K562 (cell line): ENCODE measurements at regions not wholly inside any gene's neighbourhood (a gene's known extent, or its start where the extent isn't known, plus 50 kb on each side); places are given as distances from the start of the nearest gene placed in this dataset.

ENCODE experiments used
- CCAR2 ChIP-seq: fragments of 200-400 bp; formaldehyde crosslinking; IDR thresholded peaks from 2 replicates; pipeline ENCODE4 v1.6.1; 2017; ENCODE audit warnings: mild to moderate bottlenecking, low read depth, low read length
- ERF ChIP-seq: fragments of 450-650 bp; formaldehyde crosslinking; IDR thresholded peaks from 2 replicates; pipeline ENCODE4 v1.4.0; 2020; ENCODE audit warnings: mild to moderate bottlenecking, mixed read lengths
- HES1 ChIP-seq: fragments of 450-650 bp; IDR thresholded peaks from 2 replicates; pipeline ENCODE4 v1.6.1; 2016; ENCODE audit warnings: low read depth, mild to moderate bottlenecking, moderate library complexity
- IRF2 ChIP-seq: sonication (generic); formaldehyde crosslinking; IDR thresholded peaks from 2 replicates; pipeline ENCODE4 v1.8.1; 2022; ENCODE audit warnings: mild to moderate bottlenecking, missing genetic modification reagents
- MLLT1 ChIP-seq, 2 experiments: fragments of 450-650 bp; IDR thresholded peaks; 2 replicates each; pipeline ENCODE4 v1.6.1; 2016
- NR2C2 ChIP-seq, 2 experiments: fragments of 200-800 bp in 1 of 2; sonication (Bioruptor generic) in 1 of 2; sonication (generic) in 1 of 2; formaldehyde crosslinking in 1 of 2; IDR thresholded peaks; 2 replicates each; pipeline versions ENCODE4 v1.6.1 to v1.8.0; 2016 to 2022; ENCODE audit warnings: mild to moderate bottlenecking in 1 of 2, missing compliant biosample characterization in 1 of 2, missing genetic modification characterization in 1 of 2, missing genetic modification reagents in 1 of 2
- POLR2A ChIP-seq: fragments of 450-650 bp; conservative IDR thresholded peaks from 2 replicates; pipeline ENCODE4 v1.6.1; 2016
- POLR2AphosphoS2 ChIP-seq: IDR thresholded peaks from 2 replicates; pipeline ENCODE4 v1.6.1; 2012; ENCODE audit warnings: low read length, improper control_type of control experiment
- RAD21 ChIP-seq, 2 experiments: fragments of 250-450 bp in 1 of 2; fragments of 450-650 bp in 1 of 2; sonication (Bioruptor Pico) in 1 of 2; formaldehyde crosslinking in 1 of 2; IDR thresholded peaks in 1 of 2; conservative IDR thresholded peaks in 1 of 2; 2 replicates each; pipeline versions ENCODE4 v1.4.0 to v1.8.0; 2020 to 2022; ENCODE audit warnings: mild to moderate bottlenecking in 2 of 2, moderate library complexity in 1 of 2
- RBM39 ChIP-seq: fragments of 200-400 bp; formaldehyde crosslinking; optimal IDR thresholded peaks from 2 replicates; pipeline ENCODE3; 2018; ENCODE audit warnings: low read depth, low read length
- TF ChIP-seq, protein P1 (sequence below): fragments of 450-650 bp; IDR thresholded peaks from 2 replicates; pipeline ENCODE4 v1.6.1; 2018; ENCODE audit not compliant: partially characterized antibody
- TF ChIP-seq, protein P2 (sequence below), 2 experiments: fragments of 450-650 bp; formaldehyde crosslinking in 1 of 2; IDR thresholded peaks; 2 replicates each; pipeline versions ENCODE4 v1.4.0 to v1.6.1; 2014 to 2020; ENCODE audit warnings: mild to moderate bottlenecking in 2 of 2, borderline replicate concordance in 1 of 2, low read depth in 1 of 2

DNA sequence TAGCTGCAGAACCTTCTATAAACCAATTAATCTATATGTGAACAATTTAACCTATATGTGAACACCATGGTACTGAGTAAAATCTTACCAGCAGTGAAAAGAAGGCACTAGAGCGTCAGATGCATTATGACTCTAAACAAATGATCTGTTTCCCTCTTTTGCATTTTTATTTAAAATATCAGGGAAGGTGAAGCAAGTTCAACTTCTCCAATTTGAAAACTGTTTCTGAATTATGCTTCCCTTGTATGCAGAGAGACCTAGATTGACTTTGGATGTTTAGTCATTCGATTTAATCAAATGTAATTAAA, 80.9 kb downstream of the DAD1 start:
- no peak for TF ChIP-seq ERF (CRISPR knock-in tag)
- no peak for TF ChIP-seq RAD21 (CRISPR knock-in tag; conservative IDR thresholded peaks at IDR 0.05 in 1 of 2, IDR thresholded peaks at IDR 0.05 in 1 of 2)
- TF ChIP-seq IRF2 (CRISPR knock-in tag): no peak
- no peak for TF ChIP-seq POLR2A
- no peak for TF ChIP-seq POLR2AphosphoS2
- no peak for TF ChIP-seq HES1
- no peak for TF ChIP-seq NR2C2 (CRISPR knock-in tag; IDR thresholded peaks at IDR 0.05)
- TF ChIP-seq NR2C2 (tag; IDR thresholded peaks at IDR 0.05): no peak
- no peak for TF ChIP-seq CCAR2
- no peak for TF ChIP-seq RBM39
- TF ChIP-seq, protein P1, sequence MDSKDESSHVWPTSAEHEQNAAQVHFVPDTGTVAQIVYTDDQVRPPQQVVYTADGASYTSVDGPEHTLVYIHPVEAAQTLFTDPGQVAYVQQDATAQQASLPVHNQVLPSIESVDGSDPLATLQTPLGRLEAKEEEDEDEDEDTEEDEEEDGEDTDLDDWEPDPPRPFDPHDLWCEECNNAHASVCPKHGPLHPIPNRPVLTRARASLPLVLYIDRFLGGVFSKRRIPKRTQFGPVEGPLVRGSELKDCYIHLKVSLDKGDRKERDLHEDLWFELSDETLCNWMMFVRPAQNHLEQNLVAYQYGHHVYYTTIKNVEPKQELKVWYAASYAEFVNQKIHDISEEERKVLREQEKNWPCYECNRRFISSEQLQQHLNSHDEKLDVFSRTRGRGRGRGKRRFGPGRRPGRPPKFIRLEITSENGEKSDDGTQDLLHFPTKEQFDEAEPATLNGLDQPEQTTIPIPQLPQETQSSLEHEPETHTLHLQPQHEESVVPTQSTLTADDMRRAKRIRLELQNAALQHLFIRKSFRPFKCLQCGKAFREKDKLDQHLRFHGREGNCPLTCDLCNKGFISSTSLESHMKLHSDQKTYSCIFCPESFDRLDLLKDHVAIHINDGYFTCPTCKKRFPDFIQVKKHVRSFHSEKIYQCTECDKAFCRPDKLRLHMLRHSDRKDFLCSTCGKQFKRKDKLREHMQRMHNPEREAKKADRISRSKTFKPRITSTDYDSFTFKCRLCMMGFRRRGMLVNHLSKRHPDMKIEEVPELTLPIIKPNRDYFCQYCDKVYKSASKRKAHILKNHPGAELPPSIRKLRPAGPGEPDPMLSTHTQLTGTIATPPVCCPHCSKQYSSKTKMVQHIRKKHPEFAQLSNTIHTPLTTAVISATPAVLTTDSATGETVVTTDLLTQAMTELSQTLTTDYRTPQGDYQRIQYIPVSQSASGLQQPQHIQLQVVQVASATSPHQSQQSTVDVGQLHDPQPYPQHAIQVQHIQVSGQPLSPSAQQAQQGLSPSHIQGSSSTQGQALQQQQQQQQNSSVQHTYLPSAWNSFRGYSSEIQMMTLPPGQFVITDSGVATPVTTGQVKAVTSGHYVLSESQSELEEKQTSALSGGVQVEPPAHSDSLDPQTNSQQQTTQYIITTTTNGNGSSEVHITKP: no peak
- TF ChIP-seq, protein P2, sequence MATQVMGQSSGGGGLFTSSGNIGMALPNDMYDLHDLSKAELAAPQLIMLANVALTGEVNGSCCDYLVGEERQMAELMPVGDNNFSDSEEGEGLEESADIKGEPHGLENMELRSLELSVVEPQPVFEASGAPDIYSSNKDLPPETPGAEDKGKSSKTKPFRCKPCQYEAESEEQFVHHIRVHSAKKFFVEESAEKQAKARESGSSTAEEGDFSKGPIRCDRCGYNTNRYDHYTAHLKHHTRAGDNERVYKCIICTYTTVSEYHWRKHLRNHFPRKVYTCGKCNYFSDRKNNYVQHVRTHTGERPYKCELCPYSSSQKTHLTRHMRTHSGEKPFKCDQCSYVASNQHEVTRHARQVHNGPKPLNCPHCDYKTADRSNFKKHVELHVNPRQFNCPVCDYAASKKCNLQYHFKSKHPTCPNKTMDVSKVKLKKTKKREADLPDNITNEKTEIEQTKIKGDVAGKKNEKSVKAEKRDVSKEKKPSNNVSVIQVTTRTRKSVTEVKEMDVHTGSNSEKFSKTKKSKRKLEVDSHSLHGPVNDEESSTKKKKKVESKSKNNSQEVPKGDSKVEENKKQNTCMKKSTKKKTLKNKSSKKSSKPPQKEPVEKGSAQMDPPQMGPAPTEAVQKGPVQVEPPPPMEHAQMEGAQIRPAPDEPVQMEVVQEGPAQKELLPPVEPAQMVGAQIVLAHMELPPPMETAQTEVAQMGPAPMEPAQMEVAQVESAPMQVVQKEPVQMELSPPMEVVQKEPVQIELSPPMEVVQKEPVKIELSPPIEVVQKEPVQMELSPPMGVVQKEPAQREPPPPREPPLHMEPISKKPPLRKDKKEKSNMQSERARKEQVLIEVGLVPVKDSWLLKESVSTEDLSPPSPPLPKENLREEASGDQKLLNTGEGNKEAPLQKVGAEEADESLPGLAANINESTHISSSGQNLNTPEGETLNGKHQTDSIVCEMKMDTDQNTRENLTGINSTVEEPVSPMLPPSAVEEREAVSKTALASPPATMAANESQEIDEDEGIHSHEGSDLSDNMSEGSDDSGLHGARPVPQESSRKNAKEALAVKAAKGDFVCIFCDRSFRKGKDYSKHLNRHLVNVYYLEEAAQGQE (IDR thresholded peaks at IDR 0.05; ENCODE audit: borderline replicate concordance): no peak
- TF ChIP-seq, protein P2 (CRISPR knock-in tag; IDR thresholded peaks at IDR 0.05; ENCODE audit: low read depth): no peak
- no peak for TF ChIP-seq MLLT1 (IDR thresholded peaks at IDR 0.05)
